Daoy (cell line): ENCODE measurements at regions not wholly inside any gene's neighbourhood (a gene's known extent, or its start where the extent isn't known, plus 50 kb on each side); places are given as distances from the start of the nearest gene placed in this dataset.

Experiments
- DNase-seq: peaks from one replicate; pipeline ENCODE4 v3.0.0-alpha.2; 2015; ENCODE audit warnings: low read depth

- no peak for DNase-seq
These were observed 269.3 kb upstream of the CHD6 start for GRCh38 chr20:41887500-41887899.

GRCh38 chr20:41881466-41882046 is 263.4 kb upstream of the CHD6 start:
- no peak for DNase-seq

GRCh38 chr20:41879123-41879522 is 260.9 kb upstream of the CHD6 start:
- DNase-seq: no peak

GRCh38 chr20:41877911-41878310 is 259.7 kb upstream of the CHD6 start:
- no peak for DNase-seq

GRCh38 chr20:41874658-41875057 is 256.5 kb upstream of the CHD6 start:
- DNase-seq: no peak

- no peak for DNase-seq
These were observed 254.8 kb upstream of the CHD6 start for GRCh38 chr20:41872930-41873329.

- DNase-seq: no peak
These were observed 252.8 kb upstream of the CHD6 start for GRCh38 chr20:41870869-41871462.

- DNase-seq: no peak
These were observed 251.1 kb upstream of the CHD6 start for GRCh38 chr20:41869261-41869660.

GRCh38 chr20:41865938-41866337 is 247.8 kb upstream of the CHD6 start:
- no peak for DNase-seq

GRCh38 chr20:41862476-41862875 is 244.3 kb upstream of the CHD6 start:
- no peak for DNase-seq

- DNase-seq: no peak
These were observed 243.7 kb upstream of the CHD6 start for GRCh38 chr20:41861772-41862422.

GRCh38 chr20:41854765-41855164 is 236.6 kb upstream of the CHD6 start:
- DNase-seq: no peak

GRCh38 chr20:41853806-41854205 is 235.6 kb upstream of the CHD6 start:
- DNase-seq: no peak

- no peak for DNase-seq
These were observed 230.0 kb upstream of the CHD6 start for GRCh38 chr20:41848180-41848579.

- no peak for DNase-seq
These were observed 219.6 kb upstream of the CHD6 start for GRCh38 chr20:41837669-41838224.

- DNase-seq: no peak
These were observed 215.6 kb upstream of the CHD6 start for GRCh38 chr20:41833739-41834138.

GRCh38 chr20:41830702-41831101 is 212.5 kb upstream of the CHD6 start:
- no peak for DNase-seq

- DNase-seq: no peak
These were observed 201.3 kb upstream of the CHD6 start for GRCh38 chr20:41819436-41819835.

GRCh38 chr20:41818991-41819390 is 200.8 kb upstream of the CHD6 start:
- DNase-seq: no peak

GRCh38 chr20:41818369-41818768 is 200.2 kb upstream of the CHD6 start:
- no peak for DNase-seq

GRCh38 chr20:41811456-41811855 is 193.3 kb upstream of the CHD6 start:
- no peak for DNase-seq

- DNase-seq: no peak
These were observed 181.9 kb upstream of the CHD6 start for GRCh38 chr20:41800040-41800439.

GRCh38 chr20:41798930-41799502 is 180.8 kb upstream of the CHD6 start:
- DNase-seq: no peak
